ENCODE measurements at regions not wholly inside any gene's neighbourhood (a gene's known extent, or its start where the extent isn't known, plus 50 kb on each side); places are given as distances from the start of the nearest gene placed in this dataset.
A peak's percentile ranks its signal among the peaks of the same experiment; 100 is the strongest.

GRCh38 chr6:85923013-85923430 is 280.3 kb upstream of the SYNCRIP start:
- peak; percentile 73 for TF ChIP-seq CTCF (IDR thresholded peaks at IDR 0.05; ENCODE audit: insufficient read depth, low read length)
- TF ChIP-seq SPI1 (IDR thresholded peaks at IDR 0.05; ENCODE audit: borderline replicate concordance, low read depth) = no peak
- TF ChIP-seq POLR2AphosphoS5 (IDR thresholded peaks at IDR 0.05; ENCODE audit: low read depth) = no peak
- no peak for TF ChIP-seq REST (IDR thresholded peaks at IDR 0.05; ENCODE audit: insufficient replicate concordance, low read depth)
